ENCODE measurements at regions not wholly inside any gene's neighbourhood (a gene's known extent, or its start where the extent isn't known, plus 50 kb on each side); places are given as distances from the start of the nearest gene placed in this dataset.

GRCh38 chr2:160741271-160741670 lies 247.7 kb upstream of the RBMS1 start:
- TF ChIP-seq, protein P1, sequence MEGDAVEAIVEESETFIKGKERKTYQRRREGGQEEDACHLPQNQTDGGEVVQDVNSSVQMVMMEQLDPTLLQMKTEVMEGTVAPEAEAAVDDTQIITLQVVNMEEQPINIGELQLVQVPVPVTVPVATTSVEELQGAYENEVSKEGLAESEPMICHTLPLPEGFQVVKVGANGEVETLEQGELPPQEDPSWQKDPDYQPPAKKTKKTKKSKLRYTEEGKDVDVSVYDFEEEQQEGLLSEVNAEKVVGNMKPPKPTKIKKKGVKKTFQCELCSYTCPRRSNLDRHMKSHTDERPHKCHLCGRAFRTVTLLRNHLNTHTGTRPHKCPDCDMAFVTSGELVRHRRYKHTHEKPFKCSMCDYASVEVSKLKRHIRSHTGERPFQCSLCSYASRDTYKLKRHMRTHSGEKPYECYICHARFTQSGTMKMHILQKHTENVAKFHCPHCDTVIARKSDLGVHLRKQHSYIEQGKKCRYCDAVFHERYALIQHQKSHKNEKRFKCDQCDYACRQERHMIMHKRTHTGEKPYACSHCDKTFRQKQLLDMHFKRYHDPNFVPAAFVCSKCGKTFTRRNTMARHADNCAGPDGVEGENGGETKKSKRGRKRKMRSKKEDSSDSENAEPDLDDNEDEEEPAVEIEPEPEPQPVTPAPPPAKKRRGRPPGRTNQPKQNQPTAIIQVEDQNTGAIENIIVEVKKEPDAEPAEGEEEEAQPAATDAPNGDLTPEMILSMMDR (IDR thresholded peaks at IDR 0.05; ENCODE audit: low read length), result no peak
- no peak for TF ChIP-seq EZH2 (IDR thresholded peaks at IDR 0.05; ENCODE audit: borderline replicate concordance, low read length)
